Astrocyte (in vitro differentiated cells and primary cell): ENCODE measurements at regions not wholly inside any gene's neighbourhood (a gene's known extent, or its start where the extent isn't known, plus 50 kb on each side); places are given as distances from the start of the nearest gene placed in this dataset.

Source experiments
- CTCF ChIP-seq: IDR thresholded peaks from 2 replicates; pipeline ENCODE4 v1.5.1; 2011; ENCODE audit warnings: low read depth, mild to moderate bottlenecking, inconsistent platforms, low read length, moderate library complexity; ENCODE audit not compliant: insufficient read depth
- EZH2 ChIP-seq: IDR thresholded peaks from 2 replicates; pipeline ENCODE4 v1.6.1; 2012; ENCODE audit warnings: mild to moderate bottlenecking, low read length, inconsistent platforms; ENCODE audit not compliant: insufficient read depth

- no peak for TF ChIP-seq CTCF
- TF ChIP-seq EZH2 = no peak
These were observed 124.9 kb upstream of the CST7 start for GRCh38 chr20:24823989-24824693.
